Lower lobe of right lung (tissue), 2 donors: ENCODE measurements at regions not wholly inside any gene's neighbourhood (a gene's known extent, or its start where the extent isn't known, plus 50 kb on each side); places are given as distances from the start of the nearest gene placed in this dataset.

ENCODE experiments used
- ATAC-seq, 2 donors: fragments of 200-7000 bp; cut with Tn5 transposase; one replicate each; pipeline ENCODE4 v1.9.1; 2020 to 2022; ENCODE audit warnings: mild to moderate bottlenecking in 2 of 2, moderate library complexity in 2 of 2
- DNase-seq: peaks from one replicate; pipeline ENCODE4 v3.0.0-alpha.2; 2020
- H3K27ac ChIP-seq: fragments of 200-600 bp; one replicate; pipeline ENCODE4 v1.8.0; 2022
- H3K27me3 ChIP-seq: fragments of 200-600 bp; one replicate; pipeline ENCODE4 v1.8.0; 2022; ENCODE audit warnings: low read depth
- H3K36me3 ChIP-seq: fragments of 200-600 bp; one replicate; pipeline ENCODE4 v1.8.0; 2022; ENCODE audit warnings: mild to moderate bottlenecking
- H3K4me1 ChIP-seq: fragments of 200-600 bp; one replicate; pipeline ENCODE4 v1.8.0; 2022
- H3K4me3 ChIP-seq: fragments of 200-600 bp; one replicate; pipeline ENCODE4 v1.8.0; 2022; ENCODE audit warnings: mild to moderate bottlenecking
- H3K9me3 ChIP-seq: fragments of 200-600 bp; one replicate; pipeline ENCODE4 v1.8.0; 2022
- CTCF ChIP-seq: fragments of 200-600 bp; IDR thresholded peaks from one replicate; pipeline ENCODE4 v1.8.0; 2022; ENCODE audit warnings: antibody characterized with exemption, mild to moderate bottlenecking
- intact Hi-C: fragments of 100-400 bp; cut with DNase I; formaldehyde crosslinking; loops from one replicate; pipeline ENCODE4 v1.11.0; 2022
- donor health status: DM: no; HTN: yes; CAD: no; lungs with severe emphysema.

GRCh38 chr13:76829572-76830327 is 56.5 kb downstream of the KCTD12 start:
- DNase-seq: no peak
- no peak overlapping the region for H3K4me3 ChIP-seq
- H3K9me3 ChIP-seq: no peaks in the 10 kb centered on the region
- no peak for ATAC-seq
- H3K36me3 ChIP-seq: no peaks in the 10 kb centered on the region
- TF ChIP-seq CTCF: no peak
- no peaks in the 10 kb centered on the region for H3K4me1 ChIP-seq
- intact Hi-C loops: no loop called here
- H3K27me3 ChIP-seq: no peaks in the 10 kb centered on the region
- no peak overlapping the region for H3K27ac ChIP-seq

GRCh38 chr13:76828316-76828741 is 57.9 kb downstream of the KCTD12 start:
- DNase-seq (no peak), ATAC-seq (no peak)
- Histone ChIP-seq H3K4me1 (no peaks in the 10 kb centered on the region), H3K4me3 (no peak overlapping the region), H3K36me3 (no peaks in the 10 kb centered on the region), H3K27ac (no peak overlapping the region), H3K9me3 (no peaks in the 10 kb centered on the region), H3K27me3 (no peaks in the 10 kb centered on the region)
- intact Hi-C loops: no loop called here
- no peak for TF ChIP-seq CTCF

- no peaks in the 10 kb centered on the region for H3K9me3 ChIP-seq
- ATAC-seq: no peak
- peaks cover 3% of the 10 kb centered on the region for H3K4me1 ChIP-seq
- H3K27me3 ChIP-seq: no peaks in the 10 kb centered on the region
- H3K27ac ChIP-seq: no peak overlapping the region
- TF ChIP-seq CTCF: no peak
- DNase-seq: no peak
- H3K36me3 ChIP-seq: no peaks in the 10 kb centered on the region
- intact Hi-C loops: no loop called here
- H3K4me3 ChIP-seq: no peak overlapping the region
Observed at GRCh38 chr13:76826527-76826926, 59.7 kb downstream of the KCTD12 start.

GRCh38 chr13:76825430-76825829 is 60.8 kb downstream of the KCTD12 start:
- H3K36me3 ChIP-seq: no peaks in the 10 kb centered on the region
- intact Hi-C loops: no loop called here
- H3K9me3 ChIP-seq: no peaks in the 10 kb centered on the region
- H3K27ac ChIP-seq: no peak overlapping the region
- no peaks in the 10 kb centered on the region for H3K27me3 ChIP-seq
- ATAC-seq (no peak), DNase-seq (no peak)
- H3K4me3 ChIP-seq: no peak overlapping the region
- H3K4me1 ChIP-seq: peaks cover 3% of the 10 kb centered on the region
- TF ChIP-seq CTCF: no peak

- intact Hi-C loops: no loop called here
Observed at GRCh38 chr13:76823969-76824368, 62.2 kb downstream of the KCTD12 start.

More at GRCh38 chr13:76823969-76824368, 62.2 kb downstream of the KCTD12 start:
- TF ChIP-seq CTCF: no peak
- DNase-seq (no peak), ATAC-seq (no peak)
- H3K9me3 ChIP-seq: no peaks in the 10 kb centered on the region
- H3K4me1 ChIP-seq: peaks cover 3% of the 10 kb centered on the region
- no peaks in the 10 kb centered on the region for H3K36me3 ChIP-seq
- no peaks in the 10 kb centered on the region for H3K27me3 ChIP-seq
- no peak overlapping the region for H3K4me3 ChIP-seq
- H3K27ac ChIP-seq: no peak overlapping the region
